GM12878 (cell line): ENCODE measurements at regions not wholly inside any gene's neighbourhood (a gene's known extent, or its start where the extent isn't known, plus 50 kb on each side); places are given as distances from the start of the nearest gene placed in this dataset.

Experiments
- ATAC-seq: fragments of 200-7000 bp; cut with Tn5 transposase; 3 replicates; pipeline ENCODE4 v1.9.1; 2020; ENCODE audit warnings: mild to moderate bottlenecking, moderate library complexity
- BruUV-seq: library from RNA; stranded (reverse); fragments of 400-500 nt; replicated peaks from 2 replicates; lab custom pipeline; 2021; lab: Mats Ljungman, UMichigan
- CTCF ChIA-PET: fragments of 300-600 bp; sonication (Branson Sonifier 250); formaldehyde crosslinking; extraction: SDS; loops from one replicate; lab custom pipeline; 2021; ENCODE audit warnings: inconsistent platforms; lab: Yijun Ruan, JAX
- POLR2A ChIA-PET: fragments of 350-600 bp; formaldehyde crosslinking; extraction: SDS; loops from one replicate; lab custom pipeline; 2021; ENCODE audit warnings: inconsistent platforms; lab: Charles Lee
- RAD21 ChIA-PET: fragments of 300-600 bp; sonication (Branson Sonifier 250); formaldehyde crosslinking; loops from one replicate; lab custom pipeline; 2023; ENCODE audit warnings: antibody characterized with exemption; ENCODE audit not compliant: unreplicated experiment; lab: Charles Lee
- SMC1A ChIA-PET: fragments of 300-600 bp; sonication (Branson Sonifier 250); formaldehyde crosslinking; loops from one replicate; lab custom pipeline; 2023; ENCODE audit not compliant: unreplicated experiment, uncharacterized antibody; lab: Charles Lee
- DNase-seq: peaks from one replicate; pipeline ENCODE4 v3.0.0-alpha.2; 2011; ENCODE audit warnings: low read depth, low spot score
- FAIRE-seq: peaks from 3 replicates; lab custom pipeline; 2011; peaks lifted over from hg19 to GRCh38; lab: Jason Lieb, UNC
- H2AFZ ChIP-seq: 2 replicates; pipeline ENCODE4 v1.6.0; 2011; ENCODE audit warnings: low read depth, low read length, control low read depth; ENCODE audit not compliant: control insufficient read depth
- H3K27ac ChIP-seq: 2 replicates; pipeline ENCODE4 v1.5.1; 2011; ENCODE audit warnings: control low read depth; ENCODE audit not compliant: control insufficient read depth, insufficient read depth
- H3K27me3 ChIP-seq, 2 experiments: replicated peaks in 1 of 2; 2 replicates each; pipeline versions ENCODE4 v1.6.0 to v1.6.1; 2011; ENCODE audit warnings: low read length in 1 of 2; ENCODE audit not compliant: control insufficient read depth in 2 of 2, insufficient read depth in 2 of 2
- H3K36me3 ChIP-seq, 2 experiments: 2 replicates each; pipeline ENCODE4 v1.5.1; 2011; ENCODE audit warnings: low read length in 1 of 2; ENCODE audit not compliant: control insufficient read depth in 2 of 2, insufficient read depth in 2 of 2
- H3K4me1 ChIP-seq: 2 replicates; pipeline ENCODE4 v1.6.1; 2011; ENCODE audit warnings: mild to moderate bottlenecking, low read length, moderate library complexity, mixed read lengths; ENCODE audit not compliant: control insufficient read depth, insufficient read depth
- H3K4me2 ChIP-seq: 2 replicates; pipeline ENCODE4 v1.6.0; 2011; ENCODE audit warnings: control low read depth; ENCODE audit not compliant: control insufficient read depth, insufficient read depth
- H3K4me3 ChIP-seq: fragments of 200-600 bp; sonication (generic); 2 replicates; pipeline ENCODE4 v1.5.1; 2016
- H3K79me2 ChIP-seq: 2 replicates; pipeline ENCODE4 v1.6.0; 2011; ENCODE audit warnings: low read length; ENCODE audit not compliant: control insufficient read depth, insufficient read depth
- H3K9ac ChIP-seq: 2 replicates; pipeline ENCODE4 v1.8.0; 2011; ENCODE audit warnings: low read length, control low read depth, mixed read lengths; ENCODE audit not compliant: control insufficient read depth, insufficient read depth
- H3K9me3 ChIP-seq: replicated peaks from 3 replicates; pipeline ENCODE4 v1.5.1; 2011; ENCODE audit warnings: mild to moderate bottlenecking, low read length; ENCODE audit not compliant: control insufficient read depth, insufficient read depth
- H4K20me1 ChIP-seq: 2 replicates; pipeline ENCODE4 v1.6.0; 2011; ENCODE audit not compliant: control insufficient read depth, insufficient read depth
- CBX3 ChIP-seq: fragments of 200-600 bp; sonication (generic); IDR thresholded peaks from 2 replicates; pipeline ENCODE4 v1.6.1; 2016; ENCODE audit warnings: low read depth, borderline replicate concordance
- CEBPB ChIP-seq, 2 experiments: fragments of 150-350 bp in 1 of 2; IDR thresholded peaks; 2 replicates each; pipeline ENCODE4 v1.6.1; 2012 to 2014; ENCODE audit warnings: low read depth in 2 of 2, low read length in 2 of 2, borderline replicate concordance in 1 of 2, inconsistent platforms in 1 of 2
- CHD1 ChIP-seq: IDR thresholded peaks from 2 replicates; pipeline ENCODE4 v1.6.1; 2012; ENCODE audit warnings: low read depth, low read length, improper control_type of control experiment
- FOS ChIP-seq: IDR thresholded peaks from 3 replicates; pipeline ENCODE4 v1.6.1; 2011; ENCODE audit warnings: borderline replicate concordance; ENCODE audit not compliant: insufficient read length; ENCODE audit errors: extremely low read depth
- FOXM1 ChIP-seq: IDR thresholded peaks from 2 replicates; pipeline ENCODE4 v1.6.1; 2012; ENCODE audit warnings: low read depth, mild to moderate bottlenecking, inconsistent platforms, low read length, moderate library complexity
- NFIC ChIP-seq: IDR thresholded peaks from 2 replicates; pipeline ENCODE4 v1.6.1; 2012; ENCODE audit warnings: low read depth, mild to moderate bottlenecking, inconsistent platforms, low read length, moderate library complexity
- NFYA ChIP-seq: IDR thresholded peaks from 2 replicates; pipeline ENCODE4 v1.6.1; 2011; ENCODE audit warnings: low read depth, mild to moderate bottlenecking, low read length, improper control_type of control experiment, borderline replicate concordance
- NRF1 ChIP-seq: conservative IDR thresholded peaks from 2 replicates; pipeline ENCODE4 v1.6.1; 2011; ENCODE audit warnings: mild to moderate bottlenecking, low read depth, low read length, improper control_type of control experiment
- POLR2AphosphoS5 ChIP-seq: IDR thresholded peaks from 2 replicates; pipeline ENCODE4 v1.6.1; 2011; ENCODE audit warnings: mild to moderate bottlenecking, low read length, inconsistent platforms
- RFX5 ChIP-seq: IDR thresholded peaks from 2 replicates; pipeline ENCODE4 v1.6.1; 2011; ENCODE audit warnings: low read depth, low read length, improper control_type of control experiment
- SMARCA5 ChIP-seq: fragments of 450-650 bp; IDR thresholded peaks from 2 replicates; pipeline ENCODE4 v1.6.1; 2017; ENCODE audit warnings: mild to moderate bottlenecking
- SMC3 ChIP-seq: IDR thresholded peaks from 2 replicates; pipeline ENCODE4 v1.6.1; 2011; ENCODE audit warnings: low read length, improper control_type of control experiment, borderline replicate concordance
- YY1 ChIP-seq: IDR thresholded peaks from 2 replicates; pipeline ENCODE4 v1.6.1; 2011; ENCODE audit warnings: low read depth, mild to moderate bottlenecking, low read length
- ZBED1 ChIP-seq: IDR thresholded peaks from 2 replicates; pipeline ENCODE4 v1.6.1; 2016; ENCODE audit warnings: borderline replicate concordance
- ZNF217 ChIP-seq: fragments of 450-650 bp; IDR thresholded peaks from 2 replicates; pipeline ENCODE4 v1.6.1; 2017; ENCODE audit warnings: antibody characterized with exemption, mild to moderate bottlenecking
- WGBS: methylation state at CpG from one replicate; pipeline ENCODE4 v1.1.6; 2016; ENCODE audit warnings: low lambda C conversion rate; ENCODE audit not compliant: insufficient replicate concordance, insufficient coverage; ENCODE audit errors: missing lambda C conversion rate; 5-methylcytosine and 5-hydroxymethylcytosine counted together
- in situ Hi-C: fragments of 300-500 bp; cut with MboI; formaldehyde crosslinking; loops from 9 replicates; pipeline ENCODE4 v1.14.3; 2018; ENCODE audit warnings: mixed read lengths
- intact Hi-C: fragments of 100-400 bp; cut with micrococcal nuclease; formaldehyde crosslinking; loops from one replicate; pipeline ENCODE4 v1.14.2; 2022; ENCODE audit not compliant: unreplicated experiment
- TF ChIP-seq, protein P1 (sequence below): fragments of 450-650 bp; IDR thresholded peaks from 2 replicates; pipeline ENCODE4 v1.6.1; 2017; ENCODE audit warnings: low read depth, mild to moderate bottlenecking, moderate library complexity
- TF ChIP-seq, protein P2 (sequence below): fragments of 450-650 bp; IDR thresholded peaks from 2 replicates; pipeline ENCODE4 v1.6.1; 2018; ENCODE audit warnings: mild to moderate bottlenecking, low read depth, moderate library complexity; ENCODE audit not compliant: partially characterized antibody
- TF ChIP-seq, protein P3 (sequence below): IDR thresholded peaks from 2 replicates; pipeline ENCODE4 v1.6.1; 2012; ENCODE audit warnings: improper control_type of control experiment, low read depth, low read length; ENCODE audit not compliant: insufficient replicate concordance

DNA sequence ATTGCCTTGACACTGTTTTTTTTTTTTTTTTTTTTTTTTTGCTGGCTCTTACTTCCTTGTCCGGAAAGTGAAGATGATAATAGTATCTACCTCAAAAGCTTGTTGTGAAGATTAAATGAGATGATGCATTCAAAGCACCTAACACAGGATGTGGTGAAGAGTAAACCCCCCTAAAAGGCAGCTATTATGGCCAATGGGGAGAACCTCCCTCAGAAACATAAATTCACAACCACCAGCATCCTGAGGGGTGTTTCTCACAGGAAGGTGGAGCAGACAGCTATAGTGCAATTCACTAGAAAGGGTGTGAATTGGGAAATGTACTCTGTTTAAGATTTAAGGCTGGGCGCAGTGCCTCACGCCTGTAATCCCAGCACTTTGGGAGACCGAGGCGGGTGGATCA lies 85.4 kb upstream of the CRY1 start:
- FAIRE-seq (no peak), ATAC-seq (no peak), DNase-seq (no peak)
- no TSS peak for BruUV-seq
- ChIA-PET POLR2A (no interaction called here), SMC1A (no interaction called here), CTCF (no interaction called here), RAD21 (no interaction called here)
- in situ Hi-C loops: no loop called here
- H3K27me3 ChIP-seq: no peaks in the 10 kb centered on the region
- WGBS: 59% methylated on average over 4 of the region's 5 CpGs
- H3K27ac ChIP-seq: no peak overlapping the region
- H3K4me2 ChIP-seq: no peak overlapping the region
- H3K36me3 ChIP-seq: no peaks in the 10 kb centered on the region
- H3K4me1 ChIP-seq: no peaks in the 10 kb centered on the region
- H3K79me2 ChIP-seq: no peaks in the 10 kb centered on the region
- no peaks in the 10 kb centered on the region for H3K9me3 ChIP-seq
- intact Hi-C loops: no loop called here
- H4K20me1 ChIP-seq: no peaks in the 10 kb centered on the region
- no peak overlapping the region for H2AFZ ChIP-seq
- no peak overlapping the region for H3K9ac ChIP-seq
- H3K4me3 ChIP-seq: no peak overlapping the region
- TF ChIP-seq CEBPB (IDR thresholded peaks at IDR 0.05; ENCODE audit: borderline replicate concordance in 1 of 2, low read depth in 2 of 2, low read length in 2 of 2): no peak
- no peak for TF ChIP-seq FOXM1
- no peak for TF ChIP-seq ZBED1
- TF ChIP-seq, protein P1, sequence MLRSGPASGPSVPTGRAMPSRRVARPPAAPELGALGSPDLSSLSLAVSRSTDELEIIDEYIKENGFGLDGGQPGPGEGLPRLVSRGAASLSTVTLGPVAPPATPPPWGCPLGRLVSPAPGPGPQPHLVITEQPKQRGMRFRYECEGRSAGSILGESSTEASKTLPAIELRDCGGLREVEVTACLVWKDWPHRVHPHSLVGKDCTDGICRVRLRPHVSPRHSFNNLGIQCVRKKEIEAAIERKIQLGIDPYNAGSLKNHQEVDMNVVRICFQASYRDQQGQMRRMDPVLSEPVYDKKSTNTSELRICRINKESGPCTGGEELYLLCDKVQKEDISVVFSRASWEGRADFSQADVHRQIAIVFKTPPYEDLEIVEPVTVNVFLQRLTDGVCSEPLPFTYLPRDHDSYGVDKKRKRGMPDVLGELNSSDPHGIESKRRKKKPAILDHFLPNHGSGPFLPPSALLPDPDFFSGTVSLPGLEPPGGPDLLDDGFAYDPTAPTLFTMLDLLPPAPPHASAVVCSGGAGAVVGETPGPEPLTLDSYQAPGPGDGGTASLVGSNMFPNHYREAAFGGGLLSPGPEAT: no peak
- TF ChIP-seq, protein P2, sequence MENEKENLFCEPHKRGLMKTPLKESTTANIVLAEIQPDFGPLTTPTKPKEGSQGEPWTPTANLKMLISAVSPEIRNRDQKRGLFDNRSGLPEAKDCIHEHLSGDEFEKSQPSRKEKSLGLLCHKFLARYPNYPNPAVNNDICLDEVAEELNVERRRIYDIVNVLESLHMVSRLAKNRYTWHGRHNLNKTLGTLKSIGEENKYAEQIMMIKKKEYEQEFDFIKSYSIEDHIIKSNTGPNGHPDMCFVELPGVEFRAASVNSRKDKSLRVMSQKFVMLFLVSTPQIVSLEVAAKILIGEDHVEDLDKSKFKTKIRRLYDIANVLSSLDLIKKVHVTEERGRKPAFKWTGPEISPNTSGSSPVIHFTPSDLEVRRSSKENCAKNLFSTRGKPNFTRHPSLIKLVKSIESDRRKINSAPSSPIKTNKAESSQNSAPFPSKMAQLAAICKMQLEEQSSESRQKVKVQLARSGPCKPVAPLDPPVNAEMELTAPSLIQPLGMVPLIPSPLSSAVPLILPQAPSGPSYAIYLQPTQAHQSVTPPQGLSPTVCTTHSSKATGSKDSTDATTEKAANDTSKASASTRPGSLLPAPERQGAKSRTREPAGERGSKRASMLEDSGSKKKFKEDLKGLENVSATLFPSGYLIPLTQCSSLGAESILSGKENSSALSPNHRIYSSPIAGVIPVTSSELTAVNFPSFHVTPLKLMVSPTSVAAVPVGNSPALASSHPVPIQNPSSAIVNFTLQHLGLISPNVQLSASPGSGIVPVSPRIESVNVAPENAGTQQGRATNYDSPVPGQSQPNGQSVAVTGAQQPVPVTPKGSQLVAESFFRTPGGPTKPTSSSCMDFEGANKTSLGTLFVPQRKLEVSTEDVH: no peak
- no peak for TF ChIP-seq FOS
- no peak for TF ChIP-seq CBX3
- no peak for TF ChIP-seq SMC3
- no peak for TF ChIP-seq SMARCA5
- no peak for TF ChIP-seq YY1
- no peak for TF ChIP-seq NRF1
- TF ChIP-seq RFX5: no peak
- TF ChIP-seq POLR2AphosphoS5: no peak
- no peak for TF ChIP-seq NFIC
- no peak for TF ChIP-seq CHD1
- no peak for TF ChIP-seq NFYA
- TF ChIP-seq, protein P3, sequence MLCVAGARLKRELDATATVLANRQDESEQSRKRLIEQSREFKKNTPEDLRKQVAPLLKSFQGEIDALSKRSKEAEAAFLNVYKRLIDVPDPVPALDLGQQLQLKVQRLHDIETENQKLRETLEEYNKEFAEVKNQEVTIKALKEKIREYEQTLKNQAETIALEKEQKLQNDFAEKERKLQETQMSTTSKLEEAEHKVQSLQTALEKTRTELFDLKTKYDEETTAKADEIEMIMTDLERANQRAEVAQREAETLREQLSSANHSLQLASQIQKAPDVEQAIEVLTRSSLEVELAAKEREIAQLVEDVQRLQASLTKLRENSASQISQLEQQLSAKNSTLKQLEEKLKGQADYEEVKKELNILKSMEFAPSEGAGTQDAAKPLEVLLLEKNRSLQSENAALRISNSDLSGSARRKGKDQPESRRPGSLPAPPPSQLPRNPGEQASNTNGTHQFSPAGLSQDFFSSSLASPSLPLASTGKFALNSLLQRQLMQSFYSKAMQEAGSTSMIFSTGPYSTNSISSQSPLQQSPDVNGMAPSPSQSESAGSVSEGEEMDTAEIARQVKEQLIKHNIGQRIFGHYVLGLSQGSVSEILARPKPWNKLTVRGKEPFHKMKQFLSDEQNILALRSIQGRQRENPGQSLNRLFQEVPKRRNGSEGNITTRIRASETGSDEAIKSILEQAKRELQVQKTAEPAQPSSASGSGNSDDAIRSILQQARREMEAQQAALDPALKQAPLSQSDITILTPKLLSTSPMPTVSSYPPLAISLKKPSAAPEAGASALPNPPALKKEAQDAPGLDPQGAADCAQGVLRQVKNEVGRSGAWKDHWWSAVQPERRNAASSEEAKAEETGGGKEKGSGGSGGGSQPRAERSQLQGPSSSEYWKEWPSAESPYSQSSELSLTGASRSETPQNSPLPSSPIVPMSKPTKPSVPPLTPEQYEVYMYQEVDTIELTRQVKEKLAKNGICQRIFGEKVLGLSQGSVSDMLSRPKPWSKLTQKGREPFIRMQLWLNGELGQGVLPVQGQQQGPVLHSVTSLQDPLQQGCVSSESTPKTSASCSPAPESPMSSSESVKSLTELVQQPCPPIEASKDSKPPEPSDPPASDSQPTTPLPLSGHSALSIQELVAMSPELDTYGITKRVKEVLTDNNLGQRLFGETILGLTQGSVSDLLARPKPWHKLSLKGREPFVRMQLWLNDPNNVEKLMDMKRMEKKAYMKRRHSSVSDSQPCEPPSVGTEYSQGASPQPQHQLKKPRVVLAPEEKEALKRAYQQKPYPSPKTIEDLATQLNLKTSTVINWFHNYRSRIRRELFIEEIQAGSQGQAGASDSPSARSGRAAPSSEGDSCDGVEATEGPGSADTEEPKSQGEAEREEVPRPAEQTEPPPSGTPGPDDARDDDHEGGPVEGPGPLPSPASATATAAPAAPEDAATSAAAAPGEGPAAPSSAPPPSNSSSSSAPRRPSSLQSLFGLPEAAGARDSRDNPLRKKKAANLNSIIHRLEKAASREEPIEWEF: no peak
- no peak for TF ChIP-seq ZNF217
